PFSK-1 (cell line): ENCODE measurements at regions not wholly inside any gene's neighbourhood (a gene's known extent, or its start where the extent isn't known, plus 50 kb on each side); places are given as distances from the start of the nearest gene placed in this dataset.

Experiments
- POLR2AphosphoS5 ChIP-seq: IDR thresholded peaks from 2 replicates; pipeline ENCODE4 v1.6.1; 2012; ENCODE audit warnings: low read depth, mild to moderate bottlenecking, control low read depth, low read length, moderate library complexity
- REST ChIP-seq, 2 experiments: IDR thresholded peaks; 2 replicates each; pipeline versions ENCODE4 v1.6.1 to v1.8.0; 2011 to 2012; ENCODE audit warnings: low read depth in 2 of 2, low read length in 2 of 2, control low read depth in 1 of 2, inconsistent platforms in 1 of 2, mild to moderate bottlenecking in 1 of 2, moderate library complexity in 1 of 2; ENCODE audit not compliant: insufficient read depth in 1 of 2
- SIN3A ChIP-seq: IDR thresholded peaks from 2 replicates; pipeline ENCODE4 v1.6.1; 2012; ENCODE audit warnings: mild to moderate bottlenecking, low read length, moderate library complexity, borderline replicate concordance; ENCODE audit not compliant: insufficient read depth
- TAF1 ChIP-seq: IDR thresholded peaks from 2 replicates; pipeline ENCODE4 v1.6.1; 2012; ENCODE audit warnings: low read length, control low read depth, borderline replicate concordance; ENCODE audit not compliant: insufficient read depth

- TF ChIP-seq POLR2AphosphoS5 (no peak), REST (IDR thresholded peaks at IDR 0.05; ENCODE audit: insufficient read depth in 1 of 2, low read depth in 2 of 2, low read length in 2 of 2) (no peak), SIN3A (no peak), TAF1 (no peak)
Measured at GRCh38 chrX:39507034-39507433, 590.7 kb downstream of the BCOR start.
